T-helper 1 cell treated with Interleukin-12 subunit alpha and Interleukin-12 subunit beta and Interleukin-4 antibody, amounts not matched to agents 30 μg/mL and 1 μg/mL, for 36 hours (primary cell): ENCODE measurements at regions not wholly inside any gene's neighbourhood (a gene's known extent, or its start where the extent isn't known, plus 50 kb on each side); places are given as distances from the start of the nearest gene placed in this dataset.

ENCODE experiments used
- H3K27ac Mint-ChIP-seq: one replicate; pipeline ENCODE4 v1.8.0; 2021; ENCODE audit warnings: mild to moderate bottlenecking, mixed read lengths
- H3K27me3 Mint-ChIP-seq: one replicate; pipeline ENCODE4 v1.8.0; 2021; ENCODE audit warnings: low read depth, mixed read lengths
- H3K36me3 Mint-ChIP-seq: one replicate; pipeline ENCODE4 v1.8.0; 2021; ENCODE audit warnings: low read depth, mixed read lengths
- H3K4me1 Mint-ChIP-seq: one replicate; pipeline ENCODE4 v1.8.0; 2021; ENCODE audit warnings: low read depth, mixed read lengths
- H3K4me3 Mint-ChIP-seq: one replicate; pipeline ENCODE4 v1.8.0; 2021; ENCODE audit warnings: mild to moderate bottlenecking, moderate library complexity, mixed read lengths
- H3K9me3 Mint-ChIP-seq: one replicate; pipeline ENCODE4 v1.8.0; 2021; ENCODE audit warnings: mixed read lengths

GRCh38 chr5:40029711-40030495 is 605.1 kb upstream of the DAB2 start:
- Mint-ChIP-seq H3K9me3 (no peaks in the 10 kb centered on the region), H3K36me3 (no peaks in the 10 kb centered on the region), H3K27me3 (peaks cover 4% of the 10 kb centered on the region), H3K4me3 (no peak overlapping the region), H3K27ac (no peak overlapping the region), H3K4me1 (peaks cover 3% of the 10 kb centered on the region)

GRCh38 chr5:40027400-40027799 is 602.6 kb upstream of the DAB2 start:
- no peak overlapping the region for H3K4me3 Mint-ChIP-seq
- peaks cover 1% of the 10 kb centered on the region for H3K36me3 Mint-ChIP-seq
- no peak overlapping the region for H3K27ac Mint-ChIP-seq
- peaks cover 2% of the 10 kb centered on the region for H3K4me1 Mint-ChIP-seq
- H3K27me3 Mint-ChIP-seq: peaks cover 4% of the 10 kb centered on the region
- H3K9me3 Mint-ChIP-seq: peaks cover 14% of the 10 kb centered on the region

GRCh38 chr5:40025586-40025985 is 600.8 kb upstream of the DAB2 start:
- H3K36me3 Mint-ChIP-seq: peaks cover 1% of the 10 kb centered on the region
- no peak overlapping the region for H3K27ac Mint-ChIP-seq
- H3K4me1 Mint-ChIP-seq: peaks cover 2% of the 10 kb centered on the region
- no peak overlapping the region for H3K4me3 Mint-ChIP-seq
- H3K27me3 Mint-ChIP-seq: no peaks in the 10 kb centered on the region
- peaks cover 16% of the 10 kb centered on the region for H3K9me3 Mint-ChIP-seq

- Mint-ChIP-seq H3K27ac (no peak overlapping the region), H3K9me3 (peaks cover 16% of the 10 kb centered on the region), H3K27me3 (peaks cover 5% of the 10 kb centered on the region), H3K4me3 (no peak overlapping the region), H3K4me1 (peaks cover 2% of the 10 kb centered on the region), H3K36me3 (peaks cover 1% of the 10 kb centered on the region)
These were observed 597.3 kb upstream of the DAB2 start for GRCh38 chr5:40022057-40022456.

- no peak overlapping the region for H3K4me3 Mint-ChIP-seq
- no peak overlapping the region for H3K27ac Mint-ChIP-seq
- peaks cover 8% of the 10 kb centered on the region for H3K27me3 Mint-ChIP-seq
- H3K9me3 Mint-ChIP-seq: peaks cover 16% of the 10 kb centered on the region
- H3K4me1 Mint-ChIP-seq: peaks cover 2% of the 10 kb centered on the region
- H3K36me3 Mint-ChIP-seq: peaks cover 1% of the 10 kb centered on the region
These were observed 596.2 kb upstream of the DAB2 start for GRCh38 chr5:40021007-40021406.

- peaks cover 3% of the 10 kb centered on the region for H3K4me1 Mint-ChIP-seq
- H3K9me3 Mint-ChIP-seq: peaks cover 12% of the 10 kb centered on the region
- H3K36me3 Mint-ChIP-seq: peaks cover 2% of the 10 kb centered on the region
- no peak overlapping the region for H3K4me3 Mint-ChIP-seq
- no peak overlapping the region for H3K27ac Mint-ChIP-seq
- H3K27me3 Mint-ChIP-seq: peaks cover 13% of the 10 kb centered on the region
These were observed 593.1 kb upstream of the DAB2 start for GRCh38 chr5:40017918-40018317.

GRCh38 chr5:40017135-40017534 is 592.4 kb upstream of the DAB2 start:
- Mint-ChIP-seq H3K9me3 (peaks cover 4% of the 10 kb centered on the region), H3K27ac (no peak overlapping the region), H3K27me3 (peaks cover 13% of the 10 kb centered on the region), H3K36me3 (peaks cover 2% of the 10 kb centered on the region), H3K4me1 (peaks cover 2% of the 10 kb centered on the region), H3K4me3 (no peak overlapping the region)

GRCh38 chr5:40010436-40010835 is 585.7 kb upstream of the DAB2 start:
- Mint-ChIP-seq H3K36me3 (peaks cover 2% of the 10 kb centered on the region), H3K4me1 (no peaks in the 10 kb centered on the region), H3K9me3 (peaks cover 23% of the 10 kb centered on the region), H3K4me3 (no peak overlapping the region), H3K27me3 (peaks cover 13% of the 10 kb centered on the region), H3K27ac (no peak overlapping the region)

- Mint-ChIP-seq H3K4me1 (no peaks in the 10 kb centered on the region), H3K9me3 (peaks cover 18% of the 10 kb centered on the region), H3K36me3 (no peaks in the 10 kb centered on the region), H3K27me3 (peaks cover 24% of the 10 kb centered on the region), H3K27ac (no peak overlapping the region), H3K4me3 (no peak overlapping the region)
These were observed 581.5 kb upstream of the DAB2 start for GRCh38 chr5:40006260-40006659.

- H3K27ac Mint-ChIP-seq: no peak overlapping the region
- H3K4me3 Mint-ChIP-seq: no peak overlapping the region
- H3K4me1 Mint-ChIP-seq: no peaks in the 10 kb centered on the region
- peaks cover 16% of the 10 kb centered on the region for H3K27me3 Mint-ChIP-seq
- no peaks in the 10 kb centered on the region for H3K36me3 Mint-ChIP-seq
- no peaks in the 10 kb centered on the region for H3K9me3 Mint-ChIP-seq
These were observed 577.0 kb upstream of the DAB2 start for GRCh38 chr5:40001796-40002195.

GRCh38 chr5:39998518-39998917 is 573.7 kb upstream of the DAB2 start:
- no peaks in the 10 kb centered on the region for H3K4me1 Mint-ChIP-seq

GRCh38 chr5:39995990-39996389 is 571.2 kb upstream of the DAB2 start:
- no peak overlapping the region for H3K27ac Mint-ChIP-seq
- no peaks in the 10 kb centered on the region for H3K9me3 Mint-ChIP-seq
- H3K4me3 Mint-ChIP-seq: no peak overlapping the region
- H3K27me3 Mint-ChIP-seq: peaks cover 4% of the 10 kb centered on the region
- H3K36me3 Mint-ChIP-seq: no peaks in the 10 kb centered on the region
- no peaks in the 10 kb centered on the region for H3K4me1 Mint-ChIP-seq

More at GRCh38 chr5:39998518-39998917, 573.7 kb upstream of the DAB2 start:
- H3K27me3 Mint-ChIP-seq: peaks cover 12% of the 10 kb centered on the region
- H3K27ac Mint-ChIP-seq: no peak overlapping the region
- no peaks in the 10 kb centered on the region for H3K9me3 Mint-ChIP-seq
- no peak overlapping the region for H3K4me3 Mint-ChIP-seq
- no peaks in the 10 kb centered on the region for H3K36me3 Mint-ChIP-seq

- H3K4me3 Mint-ChIP-seq: no peak overlapping the region
- peaks cover 5% of the 10 kb centered on the region for H3K27me3 Mint-ChIP-seq
- H3K36me3 Mint-ChIP-seq: no peaks in the 10 kb centered on the region
- H3K27ac Mint-ChIP-seq: no peak overlapping the region
- H3K4me1 Mint-ChIP-seq: no peaks in the 10 kb centered on the region
- H3K9me3 Mint-ChIP-seq: no peaks in the 10 kb centered on the region
These were observed 567.9 kb upstream of the DAB2 start for GRCh38 chr5:39992617-39993202.

GRCh38 chr5:39986614-39987013 is 561.8 kb upstream of the DAB2 start:
- H3K4me1 Mint-ChIP-seq: no peaks in the 10 kb centered on the region
- H3K27ac Mint-ChIP-seq: no peak overlapping the region
- no peak overlapping the region for H3K4me3 Mint-ChIP-seq
- H3K36me3 Mint-ChIP-seq: no peaks in the 10 kb centered on the region
- H3K9me3 Mint-ChIP-seq: no peaks in the 10 kb centered on the region
- H3K27me3 Mint-ChIP-seq: peaks cover 5% of the 10 kb centered on the region

- no peaks in the 10 kb centered on the region for H3K27me3 Mint-ChIP-seq
- no peak overlapping the region for H3K27ac Mint-ChIP-seq
- no peaks in the 10 kb centered on the region for H3K4me1 Mint-ChIP-seq
- H3K4me3 Mint-ChIP-seq: no peak overlapping the region
- peaks cover 4% of the 10 kb centered on the region for H3K9me3 Mint-ChIP-seq
- H3K36me3 Mint-ChIP-seq: no peaks in the 10 kb centered on the region
These were observed 555.3 kb upstream of the DAB2 start for GRCh38 chr5:39980056-39980455.
